ENCODE measurements at regions not wholly inside any gene's neighbourhood (a gene's known extent, or its start where the extent isn't known, plus 50 kb on each side); places are given as distances from the start of the nearest gene placed in this dataset.

DNA sequence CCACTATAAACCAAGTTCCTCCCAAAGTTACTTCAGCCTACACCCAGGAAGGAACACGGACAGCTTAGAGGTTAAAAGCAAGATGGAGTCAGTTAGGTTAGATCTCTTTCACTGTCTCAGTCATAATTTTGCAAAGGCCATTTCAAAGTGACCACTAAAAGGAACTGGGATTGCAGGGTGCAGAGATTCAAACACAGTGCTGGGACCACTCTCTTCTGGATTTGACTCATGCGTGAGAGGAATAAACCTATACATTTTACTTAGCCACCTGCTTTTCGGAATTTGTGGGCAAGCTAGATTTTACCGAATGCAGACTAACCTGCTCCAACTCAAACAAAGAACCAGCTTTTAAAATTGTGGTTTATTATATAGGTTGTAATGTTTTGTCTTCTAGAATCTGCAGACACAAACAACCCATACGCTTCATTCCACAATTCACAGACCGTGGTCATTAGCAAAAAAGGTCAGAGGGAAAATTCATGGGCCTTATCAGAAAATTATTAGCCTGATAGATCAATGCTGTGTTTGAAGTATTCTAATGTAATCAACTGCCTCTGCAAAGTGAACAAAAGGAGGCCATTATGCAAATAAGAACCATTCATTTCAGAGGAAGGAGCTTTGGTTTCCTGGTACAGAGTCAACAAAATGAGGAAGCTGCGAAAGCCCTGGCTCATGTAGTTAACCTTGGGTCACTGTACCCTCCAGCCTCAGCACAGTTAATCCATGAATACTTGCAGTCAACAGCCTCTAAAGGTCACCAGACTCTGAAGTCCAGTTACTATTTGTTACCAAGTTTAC is 342.7 kb upstream of the KLF6 start:
- H3K4me2 ChIP-seq (ENCODE audit: insufficient read depth, low read length), result no peak overlapping the region

DNA sequence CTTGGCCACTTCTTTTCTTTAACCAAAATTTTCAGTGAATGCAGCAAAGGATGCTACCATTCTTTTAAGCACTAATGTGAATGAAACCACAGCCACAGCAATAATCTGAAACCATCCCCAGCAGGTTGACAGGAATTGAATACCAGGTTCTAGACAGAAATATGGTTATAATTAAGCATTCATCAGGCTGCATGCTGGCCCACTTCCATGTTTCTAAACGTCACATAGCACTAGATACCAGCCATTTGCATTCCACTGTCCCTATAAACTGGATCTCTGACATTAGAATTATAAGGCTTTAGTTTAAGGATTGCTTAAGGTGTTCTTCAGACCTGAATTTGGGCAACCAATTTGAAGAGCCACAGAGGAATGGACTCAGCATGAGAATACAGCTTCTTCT is 340.8 kb upstream of the KLF6 start:
- Histone ChIP-seq H3K9me3 (replicated peaks; ENCODE audit: control insufficient read depth, insufficient read depth, low read depth, low read length) (no peaks in the 10 kb centered on the region), H4K20me1 (replicated peaks; ENCODE audit: control insufficient read depth, insufficient read depth, low read length) (no peaks in the 10 kb centered on the region), H2AFZ (ENCODE audit: low read depth, low read length) (no peak overlapping the region), H3K9ac (ENCODE audit: insufficient read depth in 1 of 2, low read depth in 2 of 2, low read length in 2 of 2) (no peak overlapping the region), H3K79me2 (ENCODE audit: control insufficient read depth, insufficient read depth, low read length) (no peaks in the 10 kb centered on the region), H3K36me3 (ENCODE audit: control insufficient read depth, insufficient read depth, low read length) (no peaks in the 10 kb centered on the region), H3K27ac (ENCODE audit: extremely low read depth, low read depth, low read length) (no peak overlapping the region), H3K4me3 (no peak overlapping the region), H3K4me1 (replicated peaks in 1 of 2; ENCODE audit: control insufficient read depth in 2 of 2, insufficient read depth in 2 of 2, low read length in 2 of 2) (no peaks in the 10 kb centered on the region), H3K9me1 (ENCODE audit: control insufficient read depth, insufficient read depth, low read length) (no peaks in the 10 kb centered on the region), H3K27me3 (ENCODE audit: control insufficient read depth in 2 of 2, insufficient read depth in 2 of 2, low read length in 2 of 2) (peaks cover 0 to 14% of the 10 kb centered on the region in 2 experiments; a peak in 1 of 5 replicates), H3K4me2 (ENCODE audit: insufficient read depth, low read length) (no peak overlapping the region)
- DNase-seq (ENCODE audit: extremely low read depth in 1 of 4, low spot score in 3 of 4), result no peak
- FAIRE-seq, result no peak
- intact Hi-C loops (cut with micrococcal nuclease) (no loop called here), in situ Hi-C loops (cut with MboI) (no loop called here)
- 0% methylated on average over 1 of the region's 1 CpG for WGBS (ENCODE audit: insufficient coverage, low coverage, missing lambda C conversion rate)
- ATAC-seq, result no peak
- CTCF ChIA-PET (ENCODE audit: low intra/inter-chr PET ratio), result no interaction called here
- BruUV-seq (replicated peaks), result no TSS peak
- POLR2A ChIA-PET, result no interaction called here
- TF ChIP-seq ZNF764 (CRISPR knock-in tag; IDR thresholded peaks at IDR 0.05; ENCODE audit: low read depth) (no peak), ZNF354B (CRISPR knock-in tag; IDR thresholded peaks at IDR 0.05) (no peak), L3MBTL2 (IDR thresholded peaks at IDR 0.05) (no peak), ZNF740 (CRISPR knock-in tag; IDR thresholded peaks at IDR 0.05) (no peak), ZNF740 (tag; IDR thresholded peaks at IDR 0.05) (no peak), ESRRA (IDR thresholded peaks at IDR 0.05; ENCODE audit: borderline replicate concordance, low read depth) (no peak), SRSF9 (IDR thresholded peaks at IDR 0.05; ENCODE audit: borderline replicate concordance, low read depth, low read length) (no peak), MEIS2 (IDR thresholded peaks at IDR 0.05; ENCODE audit: partially characterized antibody) (no peak), NCOA6 (IDR thresholded peaks at IDR 0.05) (no peak), DMBX1 (CRISPR knock-in tag; IDR thresholded peaks at IDR 0.05; ENCODE audit: borderline replicate concordance) (no peak)
- TF ChIP-seq, protein P1, sequence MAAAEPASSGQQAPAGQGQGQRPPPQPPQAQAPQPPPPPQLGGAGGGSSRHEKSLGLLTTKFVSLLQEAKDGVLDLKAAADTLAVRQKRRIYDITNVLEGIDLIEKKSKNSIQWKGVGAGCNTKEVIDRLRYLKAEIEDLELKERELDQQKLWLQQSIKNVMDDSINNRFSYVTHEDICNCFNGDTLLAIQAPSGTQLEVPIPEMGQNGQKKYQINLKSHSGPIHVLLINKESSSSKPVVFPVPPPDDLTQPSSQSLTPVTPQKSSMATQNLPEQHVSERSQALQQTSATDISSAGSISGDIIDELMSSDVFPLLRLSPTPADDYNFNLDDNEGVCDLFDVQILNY (CRISPR knock-in tag; IDR thresholded peaks at IDR 0.05), result no peak

More for the DNA sequence above, 342.7 kb upstream of the KLF6 start:
- peaks cover 0 to 12% of the 10 kb centered on the region in 2 experiments; a peak in 2 of 5 replicates for H3K27me3 ChIP-seq (ENCODE audit: control insufficient read depth in 2 of 2, insufficient read depth in 2 of 2, low read length in 2 of 2)
- FAIRE-seq (no peak), ATAC-seq (no peak), DNase-seq (ENCODE audit: extremely low read depth in 1 of 4, low spot score in 3 of 4) (no peak)
- H3K4me1 ChIP-seq (replicated peaks in 1 of 2; ENCODE audit: control insufficient read depth in 2 of 2, insufficient read depth in 2 of 2, low read length in 2 of 2), result no peaks in the 10 kb centered on the region; a peak in 1 of 5 replicates
- no peaks in the 10 kb centered on the region for H3K9me1 ChIP-seq (ENCODE audit: control insufficient read depth, insufficient read depth, low read length)
- 0% methylated on average over 7 of the region's 7 CpGs for WGBS (ENCODE audit: insufficient coverage, low coverage, missing lambda C conversion rate)
- H3K4me3 ChIP-seq, result no peak overlapping the region
- H2AFZ ChIP-seq (ENCODE audit: low read depth, low read length), result no peak overlapping the region
- H3K9ac ChIP-seq (ENCODE audit: insufficient read depth in 1 of 2, low read depth in 2 of 2, low read length in 2 of 2), result no peak overlapping the region
- TF ChIP-seq MEF2A (IDR thresholded peaks at IDR 0.05; ENCODE audit: control insufficient read depth, low read depth, low read length) (no peak), RFX7 (CRISPR knock-in tag; IDR thresholded peaks at IDR 0.05) (no peak), POLR2A (conservative IDR thresholded peaks at IDR 0.05) (no peak), ASH1L (IDR thresholded peaks at IDR 0.05; ENCODE audit: borderline replicate concordance, low read depth, partially characterized antibody) (no peak), SNRNP70 (optimal IDR thresholded peaks at IDR 0.05; ENCODE audit: low read depth, low read length) (no peak), JUNB (CRISPR knock-in tag; conservative IDR thresholded peaks at IDR 0.05) (no peak)
- no peaks in the 10 kb centered on the region for H3K9me3 ChIP-seq (replicated peaks; ENCODE audit: control insufficient read depth, insufficient read depth, low read depth, low read length)
- CTCF ChIA-PET (ENCODE audit: low intra/inter-chr PET ratio), result no interaction called here
- POLR2A ChIA-PET, result interaction anchor here (0.8 kb wide), 1 partner anchor 896 kb away, joined by 3 read pairs; no protein-coding TSS in a partner anchor
- in situ Hi-C loops (cut with MboI), result no loop called here
- no TSS peak for BruUV-seq (replicated peaks)
- no peaks in the 10 kb centered on the region for H3K36me3 ChIP-seq (ENCODE audit: control insufficient read depth, insufficient read depth, low read length)
- no peaks in the 10 kb centered on the region for H3K79me2 ChIP-seq (ENCODE audit: control insufficient read depth, insufficient read depth, low read length)
- intact Hi-C loops (cut with micrococcal nuclease), result no loop called here
- no peak overlapping the region for H3K27ac ChIP-seq (ENCODE audit: extremely low read depth, low read depth, low read length)
- no peaks in the 10 kb centered on the region for H4K20me1 ChIP-seq (replicated peaks; ENCODE audit: control insufficient read depth, insufficient read depth, low read length)

Measured in K562 (cell line).